ENCODE measurements at regions not wholly inside any gene's neighbourhood (a gene's known extent, or its start where the extent isn't known, plus 50 kb on each side); places are given as distances from the start of the nearest gene placed in this dataset.

GRCh38 chr16:85349365-85350145 is 237.3 kb upstream of the CIBAR2 start:
- H3K4me2 ChIP-seq (ENCODE audit: low read length) = no peak overlapping the region
- Mint-ChIP-seq H3K27me3 (ENCODE audit: low read depth, unreplicated experiment) (peaks cover 12% of the 10 kb centered on the region), H3K4me1 (ENCODE audit: low read depth, unreplicated experiment) (peaks cover 9% of the 10 kb centered on the region), H3K27ac (ENCODE audit: unreplicated experiment) (no peak overlapping the region), H3K4me3 (ENCODE audit: unreplicated experiment) (no peak overlapping the region), H3K9me3 (ENCODE audit: unreplicated experiment) (peaks cover 10% of the 10 kb centered on the region), H3K36me3 (ENCODE audit: low read depth, unreplicated experiment) (peaks cover 8% of the 10 kb centered on the region)
- no peak for TF ChIP-seq EZH2 (IDR thresholded peaks at IDR 0.05; ENCODE audit: insufficient read depth, low read length)
- no peak for TF ChIP-seq CTCF (IDR thresholded peaks at IDR 0.05; ENCODE audit: insufficient read depth, low read depth, low read length)
- H3K36me3 ChIP-seq (ENCODE audit: insufficient read depth, low read length) = no peaks in the 10 kb centered on the region
- no peak overlapping the region for H3K9ac ChIP-seq (ENCODE audit: low read length)
- H3K79me2 ChIP-seq (ENCODE audit: insufficient read depth, low read length) = no peaks in the 10 kb centered on the region
- H3K27ac ChIP-seq (ENCODE audit: low read depth, low read length) = no peak overlapping the region
- H3K27me3 ChIP-seq (ENCODE audit: insufficient read depth, low read length) = peaks cover 7% of the 10 kb centered on the region
- H3K4me3 ChIP-seq (ENCODE audit: insufficient read depth, low read depth, low read length) = no peak overlapping the region
- H3K4me1 ChIP-seq (ENCODE audit: insufficient read depth, low read length) = peaks cover 8% of the 10 kb centered on the region
- peaks cover 6% of the 10 kb centered on the region for H3K9me3 ChIP-seq (ENCODE audit: insufficient read depth, low read depth, low read length)
- DNase-seq (ENCODE audit: low read depth) (no peak), FAIRE-seq (no peak)
- H4K20me1 ChIP-seq (ENCODE audit: insufficient read depth, low read length) = peaks cover 89% of the 10 kb centered on the region
- no peak overlapping the region for H2AFZ ChIP-seq (ENCODE audit: low read depth, low read length)

- H3K9me3 Mint-ChIP-seq (ENCODE audit: unreplicated experiment) = peaks cover 10% of the 10 kb centered on the region
Observed at GRCh38 chr16:85350146-85350728, 238.0 kb upstream of the CIBAR2 start.

More at GRCh38 chr16:85350146-85350728, 238.0 kb upstream of the CIBAR2 start:
- peaks cover 14% of the 10 kb centered on the region for H3K4me1 ChIP-seq (ENCODE audit: insufficient read depth, low read length)
- Mint-ChIP-seq H3K4me1 (ENCODE audit: low read depth, unreplicated experiment) (peaks cover 12% of the 10 kb centered on the region), H3K27me3 (ENCODE audit: low read depth, unreplicated experiment) (peaks cover 12% of the 10 kb centered on the region), H3K27ac (ENCODE audit: unreplicated experiment) (no peak overlapping the region), H3K4me3 (ENCODE audit: unreplicated experiment) (no peak overlapping the region), H3K36me3 (ENCODE audit: low read depth, unreplicated experiment) (peaks cover 8% of the 10 kb centered on the region)
- H3K4me2 ChIP-seq (ENCODE audit: low read length) = no peak overlapping the region
- no peak overlapping the region for H3K27ac ChIP-seq (ENCODE audit: low read depth, low read length)
- no peak for TF ChIP-seq EZH2 (IDR thresholded peaks at IDR 0.05; ENCODE audit: insufficient read depth, low read length)
- TF ChIP-seq CTCF (IDR thresholded peaks at IDR 0.05; ENCODE audit: insufficient read depth, low read depth, low read length) = no peak
- DNase-seq (ENCODE audit: low read depth) (no peak), FAIRE-seq (no peak)
- no peak overlapping the region for H2AFZ ChIP-seq (ENCODE audit: low read depth, low read length)
- H3K9me3 ChIP-seq (ENCODE audit: insufficient read depth, low read depth, low read length) = peaks cover 6% of the 10 kb centered on the region
- no peak overlapping the region for H3K9ac ChIP-seq (ENCODE audit: low read length)
- H3K27me3 ChIP-seq (ENCODE audit: insufficient read depth, low read length) = peaks cover 7% of the 10 kb centered on the region
- no peaks in the 10 kb centered on the region for H3K79me2 ChIP-seq (ENCODE audit: insufficient read depth, low read length)
- no peak overlapping the region for H3K4me3 ChIP-seq (ENCODE audit: insufficient read depth, low read depth, low read length)
- no peaks in the 10 kb centered on the region for H3K36me3 ChIP-seq (ENCODE audit: insufficient read depth, low read length)
- H4K20me1 ChIP-seq (ENCODE audit: insufficient read depth, low read length) = peaks cover 93% of the 10 kb centered on the region
